Stimulated activated CD8-positive, alpha-beta memory T cell treated with anti-CD3 and anti-CD28 coated beads, Interleukin-7, amount 100 ng/mL, for 1 hour (primary cell): ENCODE measurements at regions not wholly inside any gene's neighbourhood (a gene's known extent, or its start where the extent isn't known, plus 50 kb on each side); places are given as distances from the start of the nearest gene placed in this dataset.

Experiments used
- DNase-seq, 2 donors: peaks; one replicate each; pipeline ENCODE4 v3.0.0-alpha.2; 2020; ENCODE audit warnings: low read depth in 2 of 2

GRCh38 chr15:85307687-85308045 is 72.7 kb upstream of the AKAP13 start:
- no peak for DNase-seq

- no peak for DNase-seq
These were observed 68.8 kb upstream of the AKAP13 start for GRCh38 chr15:85311647-85312046.

- DNase-seq = no peak
These were observed 67.9 kb upstream of the AKAP13 start for GRCh38 chr15:85312486-85312885.

- no peak for DNase-seq
These were observed 67.5 kb upstream of the AKAP13 start for GRCh38 chr15:85312929-85313331.

- DNase-seq = no peak
These were observed 67.1 kb upstream of the AKAP13 start for GRCh38 chr15:85313339-85313738.

GRCh38 chr15:85314146-85314545 is 66.3 kb upstream of the AKAP13 start:
- no peak for DNase-seq

GRCh38 chr15:85314633-85315032 is 65.8 kb upstream of the AKAP13 start:
- no peak for DNase-seq

- no peak for DNase-seq
These were observed 64.0 kb upstream of the AKAP13 start for GRCh38 chr15:85316244-85316934.

- no peak for DNase-seq
These were observed 62.2 kb upstream of the AKAP13 start for GRCh38 chr15:85318048-85318731.

- no peak for DNase-seq
These were observed 61.7 kb upstream of the AKAP13 start for GRCh38 chr15:85318732-85319076.

GRCh38 chr15:85324202-85324601 is 56.2 kb upstream of the AKAP13 start:
- no peak for DNase-seq

- DNase-seq = no peak
These were observed 54.6 kb upstream of the AKAP13 start for GRCh38 chr15:85325834-85326233.

- DNase-seq = no peak
These were observed 54.1 kb upstream of the AKAP13 start for GRCh38 chr15:85326291-85326690.

- DNase-seq = no peak
These were observed 52.6 kb upstream of the AKAP13 start for GRCh38 chr15:85327820-85328219.

GRCh38 chr15:85329561-85330422 is 50.6 kb upstream of the AKAP13 start:
- DNase-seq = no peak
